MCF 10A (cell line): ENCODE measurements at regions not wholly inside any gene's neighbourhood (a gene's known extent, or its start where the extent isn't known, plus 50 kb on each side); places are given as distances from the start of the nearest gene placed in this dataset.

Experiments used
- BruUV-seq: library from RNA; stranded (reverse); fragments of 400-500 nt; replicated peaks from 2 replicates; lab custom pipeline; 2021; lab: Mats Ljungman, UMichigan
- CTCF ChIA-PET: fragments of 300-600 bp; sonication (Branson Sonifier 250); formaldehyde crosslinking; extraction: SDS; loops from one replicate; lab custom pipeline; 2021; ENCODE audit warnings: antibody characterized with exemption, inconsistent platforms; lab: Yijun Ruan, JAX
- POLR2A ChIA-PET: fragments of 300-600, 350-650 bp; sonication (Branson Sonifier 250); formaldehyde crosslinking; extraction: SDS; loops from one replicate; lab custom pipeline; 2020; ENCODE audit warnings: antibody characterized with exemption, inconsistent platforms; lab: Yijun Ruan, JAX
- DNase-seq: peaks from one replicate; pipeline ENCODE4 v3.0.0-alpha.2; 2018; ENCODE audit not compliant: unreplicated experiment
- H3K27ac Mint-ChIP-seq: one replicate; pipeline ENCODE4 v1.8.0; 2022; ENCODE audit warnings: mild to moderate bottlenecking, low read depth, mixed read lengths; ENCODE audit not compliant: unreplicated experiment
- H3K27me3 Mint-ChIP-seq: one replicate; pipeline ENCODE4 v1.8.0; 2022; ENCODE audit warnings: mixed read lengths; ENCODE audit not compliant: insufficient read depth, unreplicated experiment
- H3K36me3 Mint-ChIP-seq: one replicate; pipeline ENCODE4 v1.8.0; 2022; ENCODE audit warnings: mild to moderate bottlenecking, moderate library complexity, mixed read lengths; ENCODE audit not compliant: insufficient read depth, unreplicated experiment
- H3K4me1 Mint-ChIP-seq: one replicate; pipeline ENCODE4 v1.8.0; 2022; ENCODE audit warnings: mixed read lengths; ENCODE audit not compliant: insufficient read depth, unreplicated experiment
- H3K4me3 Mint-ChIP-seq: one replicate; pipeline ENCODE4 v1.8.0; 2022; ENCODE audit warnings: mild to moderate bottlenecking, moderate library complexity, mixed read lengths; ENCODE audit not compliant: unreplicated experiment
- H3K9me3 Mint-ChIP-seq: one replicate; pipeline ENCODE4 v1.8.0; 2022; ENCODE audit warnings: mixed read lengths; ENCODE audit not compliant: unreplicated experiment
- intact Hi-C: fragments of 100-400 bp; cut with micrococcal nuclease; formaldehyde crosslinking; loops from 2 replicates; pipeline ENCODE4 v1.14.1; 2022
- TF ChIP-seq, protein P1 (sequence below): fragments of 200-600 bp; IDR thresholded peaks from one replicate; pipeline ENCODE4 v1.8.0; 2022; ENCODE audit warnings: antibody characterized with exemption, mild to moderate bottlenecking; ENCODE audit not compliant: unreplicated experiment

DNA sequence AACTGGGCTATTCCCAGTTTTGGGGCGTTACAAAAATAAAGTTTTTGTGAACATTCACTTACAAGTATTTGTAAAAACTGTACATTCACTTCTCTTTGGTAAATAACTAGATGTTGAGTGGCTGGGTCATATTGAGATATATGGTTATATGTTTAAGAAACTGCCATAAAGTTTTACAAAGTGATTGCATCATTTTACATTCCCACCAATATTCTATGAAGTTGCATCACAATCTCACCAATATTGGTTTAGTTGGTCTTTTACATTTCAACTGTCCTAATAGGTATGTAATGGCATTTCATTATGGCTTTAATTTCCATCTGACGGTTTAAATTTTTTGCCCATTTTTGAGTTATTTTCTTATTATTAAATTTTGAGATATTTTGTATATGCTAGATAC, 251.7 kb upstream of the GNAI1 start:
- Mint-ChIP-seq H3K4me3 (no peak overlapping the region), H3K4me1 (no peaks in the 10 kb centered on the region), H3K27me3 (peaks cover 72% of the 10 kb centered on the region), H3K36me3 (peaks cover under 1% of the 10 kb centered on the region), H3K27ac (no peak overlapping the region), H3K9me3 (no peaks in the 10 kb centered on the region)
- intact Hi-C loops, result no loop called here
- BruUV-seq, result no TSS peak
- CTCF ChIA-PET, result no interaction called here
- POLR2A ChIA-PET, result no interaction called here
- no peak for DNase-seq
- TF ChIP-seq, protein P1, sequence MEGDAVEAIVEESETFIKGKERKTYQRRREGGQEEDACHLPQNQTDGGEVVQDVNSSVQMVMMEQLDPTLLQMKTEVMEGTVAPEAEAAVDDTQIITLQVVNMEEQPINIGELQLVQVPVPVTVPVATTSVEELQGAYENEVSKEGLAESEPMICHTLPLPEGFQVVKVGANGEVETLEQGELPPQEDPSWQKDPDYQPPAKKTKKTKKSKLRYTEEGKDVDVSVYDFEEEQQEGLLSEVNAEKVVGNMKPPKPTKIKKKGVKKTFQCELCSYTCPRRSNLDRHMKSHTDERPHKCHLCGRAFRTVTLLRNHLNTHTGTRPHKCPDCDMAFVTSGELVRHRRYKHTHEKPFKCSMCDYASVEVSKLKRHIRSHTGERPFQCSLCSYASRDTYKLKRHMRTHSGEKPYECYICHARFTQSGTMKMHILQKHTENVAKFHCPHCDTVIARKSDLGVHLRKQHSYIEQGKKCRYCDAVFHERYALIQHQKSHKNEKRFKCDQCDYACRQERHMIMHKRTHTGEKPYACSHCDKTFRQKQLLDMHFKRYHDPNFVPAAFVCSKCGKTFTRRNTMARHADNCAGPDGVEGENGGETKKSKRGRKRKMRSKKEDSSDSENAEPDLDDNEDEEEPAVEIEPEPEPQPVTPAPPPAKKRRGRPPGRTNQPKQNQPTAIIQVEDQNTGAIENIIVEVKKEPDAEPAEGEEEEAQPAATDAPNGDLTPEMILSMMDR, result no peak

DNA sequence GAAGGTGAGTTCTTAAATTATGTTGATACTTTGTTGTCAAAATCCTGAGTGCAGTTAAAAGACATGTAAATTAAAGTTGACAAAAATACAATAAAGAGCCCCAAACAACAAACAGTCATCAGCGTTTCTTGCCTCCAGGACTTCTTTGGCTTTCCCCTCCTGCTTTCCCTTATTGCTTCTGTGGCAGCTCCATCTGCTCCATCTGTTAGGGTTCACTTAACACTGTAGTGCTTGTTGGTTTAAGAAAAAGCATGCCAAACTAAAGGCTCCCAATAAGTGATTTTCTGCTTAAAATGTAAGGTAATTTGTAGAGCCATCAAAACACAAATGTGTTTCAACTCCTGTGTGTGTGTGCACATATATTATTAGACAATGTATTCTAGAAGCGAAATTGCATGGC, 254.3 kb upstream of the GNAI1 start:
- H3K4me3 Mint-ChIP-seq, result no peak overlapping the region
- no TSS peak for BruUV-seq
- CTCF ChIA-PET, result no interaction called here
- H3K4me1 Mint-ChIP-seq, result no peaks in the 10 kb centered on the region
- POLR2A ChIA-PET, result no interaction called here
- H3K27me3 Mint-ChIP-seq, result peaks cover 88% of the 10 kb centered on the region
- peaks cover 7% of the 10 kb centered on the region for H3K36me3 Mint-ChIP-seq
- intact Hi-C loops, result no loop called here
- H3K9me3 Mint-ChIP-seq, result no peaks in the 10 kb centered on the region
- H3K27ac Mint-ChIP-seq, result no peak overlapping the region
- no peak for DNase-seq
- TF ChIP-seq, protein P1, result no peak

DNA sequence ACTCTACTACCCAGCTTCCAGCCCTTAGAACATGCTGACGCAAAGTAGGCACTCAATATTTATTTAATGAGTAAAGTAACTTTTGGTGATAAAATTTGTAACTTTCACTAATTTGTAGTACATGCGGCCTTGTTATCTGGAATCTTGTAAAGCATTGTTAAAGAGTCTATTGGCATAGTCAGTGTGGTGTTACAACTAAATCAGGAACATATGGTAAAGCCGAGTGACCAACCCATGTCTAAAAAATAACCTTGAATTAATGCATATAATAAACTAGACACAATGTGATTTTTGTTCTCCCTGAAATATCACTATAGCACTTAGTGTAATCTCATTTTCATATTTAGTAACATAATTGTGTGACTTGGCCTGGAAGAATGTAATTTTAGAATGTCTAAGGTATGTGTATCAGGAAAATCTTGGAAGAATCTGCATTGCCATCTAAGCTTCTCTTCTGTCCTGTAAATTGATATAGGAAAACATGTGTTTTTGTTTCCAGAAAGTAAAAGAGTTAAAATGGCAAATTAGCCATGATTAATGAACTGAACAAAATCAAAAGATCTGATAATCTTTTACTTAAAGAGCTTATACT, 256.7 kb upstream of the GNAI1 start:
- POLR2A ChIA-PET, result no interaction called here
- DNase-seq, result no peak
- TF ChIP-seq, protein P1, result no peak
- intact Hi-C loops, result no loop called here
- peaks cover 87% of the 10 kb centered on the region for H3K27me3 Mint-ChIP-seq
- no TSS peak for BruUV-seq
- H3K4me1 Mint-ChIP-seq, result no peaks in the 10 kb centered on the region
- no peak overlapping the region for H3K4me3 Mint-ChIP-seq
- H3K27ac Mint-ChIP-seq, result no peak overlapping the region
- CTCF ChIA-PET, result interaction anchor here (0.5 kb wide), 1 partner anchor 1294 kb away, joined by 3 read pairs; no protein-coding TSS in a partner anchor
- peaks cover 7% of the 10 kb centered on the region for H3K36me3 Mint-ChIP-seq
- H3K9me3 Mint-ChIP-seq, result no peaks in the 10 kb centered on the region

DNA sequence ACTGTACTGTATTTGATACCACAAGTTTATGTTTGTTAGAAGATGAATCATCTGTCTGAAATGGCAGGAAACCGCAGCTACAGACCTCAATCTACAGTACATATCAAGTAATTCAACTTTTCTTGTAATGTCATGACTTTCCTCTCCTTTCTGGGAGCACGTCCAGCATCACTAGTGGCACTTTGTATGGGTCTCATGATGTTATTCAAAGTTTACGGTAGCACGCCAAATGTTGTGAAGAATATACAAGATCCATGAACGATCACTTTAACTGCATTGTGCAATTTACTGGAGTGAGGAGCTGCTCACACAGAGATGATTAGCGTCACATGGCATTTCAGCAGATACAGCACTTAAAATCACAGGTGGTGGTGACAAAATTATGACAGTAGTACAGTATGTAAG, 257.8 kb upstream of the GNAI1 start:
- no peak overlapping the region for H3K4me3 Mint-ChIP-seq
- POLR2A ChIA-PET, result no interaction called here
- peaks cover 76% of the 10 kb centered on the region for H3K27me3 Mint-ChIP-seq
- peak; percentile 61 for DNase-seq
- CTCF ChIA-PET, result no interaction called here
- H3K36me3 Mint-ChIP-seq, result peaks cover 7% of the 10 kb centered on the region
- no peaks in the 10 kb centered on the region for H3K9me3 Mint-ChIP-seq
- BruUV-seq, result no TSS peak
- TF ChIP-seq, protein P1, result no peak
- no peak overlapping the region for H3K27ac Mint-ChIP-seq
- H3K4me1 Mint-ChIP-seq, result no peaks in the 10 kb centered on the region
- intact Hi-C loops, result no loop called here
